ENCODE measurements at regions not wholly inside any gene's neighbourhood (a gene's known extent, or its start where the extent isn't known, plus 50 kb on each side); places are given as distances from the start of the nearest gene placed in this dataset.

- no peak for TF ChIP-seq SNAI2 (CRISPR knock-in tag; IDR thresholded peaks at IDR 0.05)
- TF ChIP-seq ISL1 (CRISPR knock-in tag; IDR thresholded peaks at IDR 0.05): no peak
- no peak for TF ChIP-seq ZFP3 (CRISPR knock-in tag; IDR thresholded peaks at IDR 0.05)
- no peak for TF ChIP-seq GLIS3 (CRISPR knock-in tag; IDR thresholded peaks at IDR 0.05)
- no peak for TF ChIP-seq CREB5 (CRISPR knock-in tag; IDR thresholded peaks at IDR 0.05; ENCODE audit: low read depth)
- TF ChIP-seq OSR1 (CRISPR knock-in tag; IDR thresholded peaks at IDR 0.05): no peak
- TF ChIP-seq RARB (CRISPR knock-in tag; IDR thresholded peaks at IDR 0.05): no peak
These were observed 150.7 kb downstream of the DHX15 start for GRCh38 chr4:24433515-24434214.
